ENCODE measurements at regions not wholly inside any gene's neighbourhood (a gene's known extent, or its start where the extent isn't known, plus 50 kb on each side); places are given as distances from the start of the nearest gene placed in this dataset.

DNA sequence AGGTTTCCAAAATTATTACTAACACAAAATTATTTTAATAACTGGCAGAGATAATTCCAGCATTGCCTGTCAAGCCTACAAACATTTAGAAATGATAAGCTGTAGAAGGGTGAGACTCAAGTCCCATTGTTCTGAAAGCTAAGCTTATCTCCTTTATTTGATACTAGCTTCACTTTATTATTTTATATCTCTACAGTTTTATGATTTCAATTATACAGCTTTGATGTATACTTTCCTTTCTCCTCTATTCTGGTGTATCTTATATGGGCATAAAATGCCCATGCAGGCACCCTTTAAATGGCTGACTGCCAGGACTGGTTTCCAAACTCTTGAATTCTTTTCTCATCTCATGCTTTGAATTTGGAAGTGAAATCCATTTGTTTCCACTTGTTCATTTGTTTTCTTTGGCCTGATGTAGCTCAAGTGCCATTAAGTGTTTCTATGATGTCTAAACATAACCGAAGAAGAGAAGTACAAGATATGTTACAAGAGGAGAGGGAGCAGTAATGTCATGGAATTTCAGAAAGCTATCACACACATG, 372.1 kb upstream of the ARHGEF26 start:
- TF ChIP-seq CTCF (IDR thresholded peaks at IDR 0.05), result no peak
- TF ChIP-seq POLR2A (IDR thresholded peaks at IDR 0.05), result no peak

Measured in heart left ventricle (tissue), 13 donors.